ENCODE measurements at regions not wholly inside any gene's neighbourhood (a gene's known extent, or its start where the extent isn't known, plus 50 kb on each side); places are given as distances from the start of the nearest gene placed in this dataset.

DNA sequence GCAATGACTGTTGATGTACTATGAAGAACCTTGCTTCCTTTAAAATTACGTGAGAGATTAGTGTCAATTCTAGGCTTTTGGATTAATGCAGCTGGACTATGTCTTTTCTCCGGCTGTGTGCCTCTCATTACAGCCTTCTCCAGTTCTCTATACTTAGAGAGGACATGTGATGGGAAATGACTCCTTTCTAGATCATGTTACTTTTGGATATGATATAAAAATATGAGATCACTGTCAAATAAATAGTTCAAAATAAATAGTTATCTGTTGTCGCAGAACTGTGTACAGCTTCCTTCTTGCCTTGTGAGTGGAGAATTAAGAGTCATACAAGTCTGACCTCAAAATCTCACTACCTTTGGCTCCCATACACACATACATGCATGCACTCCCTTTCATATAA, 592.4 kb downstream of the DIPK2A start:
- Histone ChIP-seq H3K79me2 (ENCODE audit: insufficient read depth, low read length) (no peaks in the 10 kb centered on the region), H3K9ac (ENCODE audit: low read length) (no peak overlapping the region), H3K36me3 (ENCODE audit: insufficient read depth, low read length) (no peaks in the 10 kb centered on the region), H3K4me3 (ENCODE audit: low read depth, low read length, poor library complexity, severe bottlenecking) (no peak overlapping the region), H4K20me1 (ENCODE audit: insufficient read depth, low read length) (no peaks in the 10 kb centered on the region), H3K9me3 (ENCODE audit: low read length) (no peaks in the 10 kb centered on the region), H3K27ac (ENCODE audit: low read depth, low read length, poor library complexity, severe bottlenecking) (no peak overlapping the region), H3F3A (ENCODE audit: insufficient read depth, low read length) (no peaks in the 10 kb centered on the region), H3K4me2 (ENCODE audit: low read length) (no peak overlapping the region), H3K9me2 (ENCODE audit: low read depth, low read length) (no peaks in the 10 kb centered on the region), H3K4me1 (ENCODE audit: insufficient read depth, low read length, severe bottlenecking) (no peaks in the 10 kb centered on the region), H2AFZ (ENCODE audit: low read length) (no peak overlapping the region), H3K27me3 (ENCODE audit: insufficient read depth, low read length) (no peaks in the 10 kb centered on the region)
- TF ChIP-seq EZH2 (IDR thresholded peaks at IDR 0.05; ENCODE audit: borderline replicate concordance, low read length) = no peak
- TF ChIP-seq, protein P1, sequence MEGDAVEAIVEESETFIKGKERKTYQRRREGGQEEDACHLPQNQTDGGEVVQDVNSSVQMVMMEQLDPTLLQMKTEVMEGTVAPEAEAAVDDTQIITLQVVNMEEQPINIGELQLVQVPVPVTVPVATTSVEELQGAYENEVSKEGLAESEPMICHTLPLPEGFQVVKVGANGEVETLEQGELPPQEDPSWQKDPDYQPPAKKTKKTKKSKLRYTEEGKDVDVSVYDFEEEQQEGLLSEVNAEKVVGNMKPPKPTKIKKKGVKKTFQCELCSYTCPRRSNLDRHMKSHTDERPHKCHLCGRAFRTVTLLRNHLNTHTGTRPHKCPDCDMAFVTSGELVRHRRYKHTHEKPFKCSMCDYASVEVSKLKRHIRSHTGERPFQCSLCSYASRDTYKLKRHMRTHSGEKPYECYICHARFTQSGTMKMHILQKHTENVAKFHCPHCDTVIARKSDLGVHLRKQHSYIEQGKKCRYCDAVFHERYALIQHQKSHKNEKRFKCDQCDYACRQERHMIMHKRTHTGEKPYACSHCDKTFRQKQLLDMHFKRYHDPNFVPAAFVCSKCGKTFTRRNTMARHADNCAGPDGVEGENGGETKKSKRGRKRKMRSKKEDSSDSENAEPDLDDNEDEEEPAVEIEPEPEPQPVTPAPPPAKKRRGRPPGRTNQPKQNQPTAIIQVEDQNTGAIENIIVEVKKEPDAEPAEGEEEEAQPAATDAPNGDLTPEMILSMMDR (IDR thresholded peaks at IDR 0.05; ENCODE audit: low read length) = no peak

DNA sequence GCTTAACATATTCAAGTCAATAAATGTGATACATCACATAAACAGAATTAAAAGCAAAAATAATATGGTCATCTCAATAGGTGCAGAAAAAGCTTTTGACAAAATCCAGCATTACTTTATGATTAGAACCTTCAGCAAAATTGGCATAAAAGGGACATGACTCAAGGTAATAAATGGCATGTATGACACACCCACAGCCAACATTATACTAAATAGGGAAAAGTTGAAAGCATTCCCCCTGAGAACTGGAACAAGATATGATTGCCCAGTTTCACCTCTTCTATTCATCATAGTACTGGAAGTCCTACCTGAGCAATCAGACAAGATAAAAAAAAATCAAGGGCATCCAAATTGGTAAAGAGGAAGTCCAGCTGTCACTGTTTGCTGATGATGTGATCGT, 594.7 kb downstream of the DIPK2A start:
- Histone ChIP-seq H2AFZ (ENCODE audit: low read length) (no peak overlapping the region), H3K27me3 (ENCODE audit: insufficient read depth, low read length) (no peaks in the 10 kb centered on the region), H3K4me1 (ENCODE audit: insufficient read depth, low read length, severe bottlenecking) (no peaks in the 10 kb centered on the region), H3K4me3 (ENCODE audit: low read depth, low read length, poor library complexity, severe bottlenecking) (no peak overlapping the region), H3K27ac (ENCODE audit: low read depth, low read length, poor library complexity, severe bottlenecking) (no peak overlapping the region), H3K9me3 (ENCODE audit: low read length) (no peaks in the 10 kb centered on the region), H3F3A (ENCODE audit: insufficient read depth, low read length) (no peaks in the 10 kb centered on the region), H3K36me3 (ENCODE audit: insufficient read depth, low read length) (no peaks in the 10 kb centered on the region), H3K9me2 (ENCODE audit: low read depth, low read length) (no peaks in the 10 kb centered on the region), H3K4me2 (ENCODE audit: low read length) (no peak overlapping the region), H4K20me1 (ENCODE audit: insufficient read depth, low read length) (no peaks in the 10 kb centered on the region), H3K79me2 (ENCODE audit: insufficient read depth, low read length) (no peaks in the 10 kb centered on the region), H3K9ac (ENCODE audit: low read length) (no peak overlapping the region)
- TF ChIP-seq EZH2 (IDR thresholded peaks at IDR 0.05; ENCODE audit: borderline replicate concordance, low read length) = no peak
- TF ChIP-seq, protein P1 (IDR thresholded peaks at IDR 0.05; ENCODE audit: low read length) = no peak

DNA sequence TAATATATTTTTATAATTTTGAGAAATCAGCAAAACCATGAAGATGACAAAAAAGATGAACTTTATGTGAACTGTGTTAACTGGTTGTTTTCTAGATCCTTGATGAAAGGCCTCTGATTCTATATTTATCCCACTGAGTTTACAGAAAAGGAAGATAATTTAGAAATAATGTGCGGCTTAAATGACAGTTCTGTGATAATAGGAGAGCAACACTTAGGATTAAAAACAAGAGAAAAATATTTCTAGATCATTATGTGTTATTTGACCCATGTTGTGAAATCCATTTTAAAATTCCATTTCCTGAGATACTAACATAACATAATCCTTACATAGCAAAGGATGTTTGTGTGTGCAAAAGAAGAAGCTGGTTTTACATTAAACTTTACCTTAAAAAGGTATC, 598.0 kb downstream of the DIPK2A start:
- no peak overlapping the region for H3K4me2 ChIP-seq (ENCODE audit: low read length)
- no peaks in the 10 kb centered on the region for H3K9me3 ChIP-seq (ENCODE audit: low read length)
- no peaks in the 10 kb centered on the region for H3K9me2 ChIP-seq (ENCODE audit: low read depth, low read length)
- H3K79me2 ChIP-seq (ENCODE audit: insufficient read depth, low read length) = no peaks in the 10 kb centered on the region
- no peak overlapping the region for H3K4me3 ChIP-seq (ENCODE audit: low read depth, low read length, poor library complexity, severe bottlenecking)
- no peak for TF ChIP-seq EZH2 (IDR thresholded peaks at IDR 0.05; ENCODE audit: borderline replicate concordance, low read length)
- TF ChIP-seq, protein P1 (IDR thresholded peaks at IDR 0.05; ENCODE audit: low read length) = no peak
- H3K9ac ChIP-seq (ENCODE audit: low read length) = no peak overlapping the region
- no peak overlapping the region for H2AFZ ChIP-seq (ENCODE audit: low read length)
- no peaks in the 10 kb centered on the region for H4K20me1 ChIP-seq (ENCODE audit: insufficient read depth, low read length)
- H3K27ac ChIP-seq (ENCODE audit: low read depth, low read length, poor library complexity, severe bottlenecking) = no peak overlapping the region
- H3K27me3 ChIP-seq (ENCODE audit: insufficient read depth, low read length) = no peaks in the 10 kb centered on the region
- H3F3A ChIP-seq (ENCODE audit: insufficient read depth, low read length) = no peaks in the 10 kb centered on the region
- no peaks in the 10 kb centered on the region for H3K4me1 ChIP-seq (ENCODE audit: insufficient read depth, low read length, severe bottlenecking)
- H3K36me3 ChIP-seq (ENCODE audit: insufficient read depth, low read length) = no peaks in the 10 kb centered on the region
